ENCODE measurements at regions not wholly inside any gene's neighbourhood (a gene's known extent, or its start where the extent isn't known, plus 50 kb on each side); places are given as distances from the start of the nearest gene placed in this dataset.

DNA sequence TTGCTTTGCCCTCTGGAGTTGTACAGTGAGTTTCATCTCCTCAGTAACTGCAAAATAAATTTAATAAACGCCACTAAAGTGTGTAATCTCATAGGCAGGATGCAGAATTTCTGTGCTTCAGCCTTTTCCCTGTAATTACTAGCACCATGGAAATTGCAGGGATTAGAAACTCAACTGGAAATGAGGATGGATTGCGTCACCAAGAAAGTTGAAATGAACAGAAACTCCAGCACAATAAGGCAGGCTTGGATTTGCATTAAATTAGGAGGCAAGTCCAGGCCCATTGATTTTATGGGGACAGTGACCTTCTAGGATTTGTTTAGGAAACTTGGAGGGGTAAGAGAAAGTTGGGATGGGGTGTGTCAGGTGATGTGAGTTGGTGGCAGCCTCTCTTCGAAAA lies 197.5 kb downstream of the PTPRU start:
- TF ChIP-seq CTCF (IDR thresholded peaks at IDR 0.05; ENCODE audit: low read depth, low read length) = no peak
- no peak for TF ChIP-seq POLR2A (IDR thresholded peaks at IDR 0.05; ENCODE audit: extremely low read depth, insufficient read length)
- TF ChIP-seq MAX (IDR thresholded peaks at IDR 0.05; ENCODE audit: low read depth, low read length) = no peak
- TF ChIP-seq MYC (IDR thresholded peaks at IDR 0.05; ENCODE audit: low read depth, low read length) = no peak

Data from NB4 (cell line).